CD14-positive monocyte (primary cell): ENCODE measurements at regions not wholly inside any gene's neighbourhood (a gene's known extent, or its start where the extent isn't known, plus 50 kb on each side); places are given as distances from the start of the nearest gene placed in this dataset.

Experiments used
- DNase-seq, 3 donors: peaks; one replicate each; pipeline ENCODE4 v3.0.0-alpha.2; 2011 to 2022
- H2AFZ ChIP-seq: 2 replicates; pipeline ENCODE4 v1.6.0; 2012; ENCODE audit warnings: mild to moderate bottlenecking, low read depth, low read length, inconsistent platforms; ENCODE audit not compliant: insufficient read depth, poor library complexity, severe bottlenecking
- H3K27ac ChIP-seq, 2 donors: 1 replicate in 1 of 2; 2 replicates in 1 of 2; pipeline ENCODE4 v1.5.1; 2012 to 2013; ENCODE audit warnings: low read length in 2 of 2, control low read depth in 1 of 2, inconsistent platforms in 1 of 2, low read depth in 1 of 2, mild to moderate bottlenecking in 1 of 2
- H3K27me3 ChIP-seq, 2 donors: one replicate each; pipeline versions ENCODE4 v1.6.0 to v1.6.1; 2011 to 2013; ENCODE audit warnings: low read length in 2 of 2; ENCODE audit not compliant: control insufficient read depth in 2 of 2, insufficient read depth in 2 of 2
- H3K36me3 ChIP-seq, 2 donors: replicated peaks in 1 of 2; 1 replicate in 1 of 2; 2 replicates in 1 of 2; pipeline versions ENCODE4 v1.5.1 to v1.6.1; 2012 to 2013; ENCODE audit warnings: low read length in 2 of 2, control low read depth in 1 of 2, inconsistent platforms in 1 of 2, mild to moderate bottlenecking in 1 of 2; ENCODE audit not compliant: insufficient read depth in 2 of 2, control insufficient read depth in 1 of 2
- H3K4me1 ChIP-seq, 2 donors: 1 replicate in 1 of 2; 2 replicates in 1 of 2; pipeline versions ENCODE4 v1.5.1 to v1.6.1; 2012 to 2013; ENCODE audit warnings: low read length in 2 of 2, control low read depth in 1 of 2, inconsistent platforms in 1 of 2, mild to moderate bottlenecking in 1 of 2, moderate library complexity in 1 of 2; ENCODE audit not compliant: insufficient read depth in 2 of 2, control insufficient read depth in 1 of 2
- H3K4me2 ChIP-seq: replicated peaks from 2 replicates; pipeline ENCODE3; 2012; ENCODE audit warnings: low read length, moderate library complexity, mild to moderate bottlenecking; ENCODE audit not compliant: poor library complexity, severe bottlenecking; ENCODE audit errors: extremely low read depth
- H3K4me3 ChIP-seq, 3 experiments: fragments of 200-600 bp in 1 of 3; sonication (generic) in 1 of 3; replicated peaks in 1 of 3; 1 replicate in 2 of 3; 2 replicates in 1 of 3; pipeline ENCODE4 v1.5.1; 2011 to 2013; ENCODE audit warnings: low read length in 3 of 3, mild to moderate bottlenecking in 3 of 3, control low read depth in 2 of 3, low read depth in 2 of 3, inconsistent platforms in 1 of 3, moderate library complexity in 1 of 3
- H3K79me2 ChIP-seq: 2 replicates; pipeline ENCODE4 v1.6.0; 2012; ENCODE audit warnings: mild to moderate bottlenecking, control low read depth, inconsistent platforms, low read length, moderate library complexity; ENCODE audit not compliant: insufficient read depth
- H3K9ac ChIP-seq: 2 replicates; pipeline ENCODE4 v1.6.0; 2017; ENCODE audit warnings: low read length, mild to moderate bottlenecking; ENCODE audit not compliant: insufficient read depth, poor library complexity, severe bottlenecking
- H3K9me3 ChIP-seq, 2 donors: replicated peaks in 1 of 2; 1 replicate in 1 of 2; 2 replicates in 1 of 2; pipeline versions ENCODE4 v1.5.1 to v1.6.1; 2012 to 2013; ENCODE audit warnings: low read length in 2 of 2, control low read depth in 1 of 2; ENCODE audit not compliant: control insufficient read depth in 1 of 2, insufficient read depth in 1 of 2
- H4K20me1 ChIP-seq: 2 replicates; pipeline ENCODE4 v1.6.0; 2012; ENCODE audit warnings: mild to moderate bottlenecking, low read length, control low read depth, moderate library complexity; ENCODE audit not compliant: insufficient read depth
- H3K27ac Mint-ChIP-seq, 7 donors: one replicate each; pipeline ENCODE4 v1.8.0; 2020; ENCODE audit warnings: mild to moderate bottlenecking in 7 of 7, mixed read lengths in 7 of 7, moderate library complexity in 6 of 7, inconsistent platforms in 2 of 7
- H3K27me3 Mint-ChIP-seq, 3 donors: one replicate each; pipeline ENCODE4 v1.8.0; 2021 to 2022; ENCODE audit warnings: low read depth in 3 of 3, mild to moderate bottlenecking in 3 of 3, mixed read lengths in 3 of 3, moderate library complexity in 3 of 3, inconsistent platforms in 1 of 3
- H3K36me3 Mint-ChIP-seq, 2 donors: one replicate each; pipeline ENCODE4 v1.8.0; 2020; ENCODE audit warnings: mixed read lengths in 2 of 2, inconsistent platforms in 1 of 2, mild to moderate bottlenecking in 1 of 2
- H3K4me1 Mint-ChIP-seq: one replicate; pipeline ENCODE4 v1.8.0; 2020; ENCODE audit warnings: mild to moderate bottlenecking, mixed read lengths
- H3K4me3 Mint-ChIP-seq, 2 donors: one replicate each; pipeline ENCODE4 v1.8.0; 2020; ENCODE audit warnings: mild to moderate bottlenecking in 2 of 2, mixed read lengths in 2 of 2, moderate library complexity in 1 of 2
- H3K9me3 Mint-ChIP-seq, 7 donors: one replicate each; pipeline ENCODE4 v1.8.0; 2020 to 2022; ENCODE audit warnings: mixed read lengths in 7 of 7, mild to moderate bottlenecking in 6 of 7, moderate library complexity in 6 of 7, inconsistent platforms in 2 of 7
- WGBS: methylation state at CpG from one replicate; pipeline ENCODE4 v1.1.5; 2013; ENCODE audit warnings: missing lambda C conversion rate; ENCODE audit not compliant: insufficient coverage; 5-methylcytosine and 5-hydroxymethylcytosine counted together
- intact Hi-C, 2 donors: fragments of 100-400 bp; cut with micrococcal nuclease; formaldehyde crosslinking; loops; one replicate each; pipeline versions ENCODE4 v1.15.0 to v1.15.1; 2023
- TF ChIP-seq, protein P1 (sequence below): fragments of 200-600 bp; IDR thresholded peaks from one replicate; pipeline ENCODE4 v1.8.0; 2022; ENCODE audit warnings: antibody characterized with exemption, mild to moderate bottlenecking

- no peak overlapping the region for H3K4me2 ChIP-seq
- Mint-ChIP-seq H3K27ac (no peak overlapping the region), H3K36me3 (no peaks in the 10 kb centered on the region), H3K27me3 (peaks cover 0 to 2% (median 1%) of the 10 kb centered on the region in 3 donors), H3K4me3 (no peak overlapping the region), H3K9me3 (peaks cover 0 to 6% (median 2%) of the 10 kb centered on the region in 7 donors), H3K4me1 (no peaks in the 10 kb centered on the region)
- TF ChIP-seq, protein P1, sequence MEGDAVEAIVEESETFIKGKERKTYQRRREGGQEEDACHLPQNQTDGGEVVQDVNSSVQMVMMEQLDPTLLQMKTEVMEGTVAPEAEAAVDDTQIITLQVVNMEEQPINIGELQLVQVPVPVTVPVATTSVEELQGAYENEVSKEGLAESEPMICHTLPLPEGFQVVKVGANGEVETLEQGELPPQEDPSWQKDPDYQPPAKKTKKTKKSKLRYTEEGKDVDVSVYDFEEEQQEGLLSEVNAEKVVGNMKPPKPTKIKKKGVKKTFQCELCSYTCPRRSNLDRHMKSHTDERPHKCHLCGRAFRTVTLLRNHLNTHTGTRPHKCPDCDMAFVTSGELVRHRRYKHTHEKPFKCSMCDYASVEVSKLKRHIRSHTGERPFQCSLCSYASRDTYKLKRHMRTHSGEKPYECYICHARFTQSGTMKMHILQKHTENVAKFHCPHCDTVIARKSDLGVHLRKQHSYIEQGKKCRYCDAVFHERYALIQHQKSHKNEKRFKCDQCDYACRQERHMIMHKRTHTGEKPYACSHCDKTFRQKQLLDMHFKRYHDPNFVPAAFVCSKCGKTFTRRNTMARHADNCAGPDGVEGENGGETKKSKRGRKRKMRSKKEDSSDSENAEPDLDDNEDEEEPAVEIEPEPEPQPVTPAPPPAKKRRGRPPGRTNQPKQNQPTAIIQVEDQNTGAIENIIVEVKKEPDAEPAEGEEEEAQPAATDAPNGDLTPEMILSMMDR: no peak
- H3K27ac ChIP-seq: no peak overlapping the region
- no peaks in the 10 kb centered on the region for H4K20me1 ChIP-seq
- H3K79me2 ChIP-seq: no peaks in the 10 kb centered on the region
- no peaks in the 10 kb centered on the region for H3K9me3 ChIP-seq
- H3K9ac ChIP-seq: no peak overlapping the region
- no peak overlapping the region for H3K4me3 ChIP-seq
- H3K36me3 ChIP-seq: no peaks in the 10 kb centered on the region
- H2AFZ ChIP-seq: no peak overlapping the region
- no peak for DNase-seq
- no peaks in the 10 kb centered on the region for H3K4me1 ChIP-seq
- WGBS: 100% methylated on average over 1 of the region's 2 CpGs
- intact Hi-C loops: no loop called here
- no peaks in the 10 kb centered on the region for H3K27me3 ChIP-seq
Measured at GRCh38 chr12:90166671-90167070, 458.0 kb upstream of the ATP2B1 start.

DNA sequence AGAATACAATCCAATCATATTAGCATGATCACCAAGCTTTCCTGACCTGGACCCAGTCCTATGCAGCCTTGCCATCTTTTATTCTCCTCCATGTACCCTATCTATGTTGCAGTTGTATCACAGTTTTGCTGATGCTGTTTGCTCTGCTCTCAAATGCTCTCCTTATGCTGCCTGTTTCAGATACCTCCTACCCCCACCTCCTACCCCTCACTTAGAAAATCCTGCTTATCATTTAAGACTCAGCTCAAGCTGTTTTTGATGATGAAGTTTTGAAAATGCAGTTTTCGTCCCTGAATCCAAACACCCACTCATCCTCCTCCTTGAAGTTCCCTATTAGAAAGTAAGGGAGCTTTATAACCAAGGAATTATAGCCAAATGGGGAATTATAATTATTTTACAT is 457.4 kb upstream of the ATP2B1 start:
- H3K36me3 Mint-ChIP-seq: no peaks in the 10 kb centered on the region
- H3K9me3 ChIP-seq: no peaks in the 10 kb centered on the region
- H3K4me3 ChIP-seq: no peak overlapping the region
- no peaks in the 10 kb centered on the region for H4K20me1 ChIP-seq
- peaks cover 0 to 12% (median 3%) of the 10 kb centered on the region in 7 donors for H3K9me3 Mint-ChIP-seq
- H3K4me2 ChIP-seq: no peak overlapping the region
- no peak for DNase-seq
- H3K27me3 Mint-ChIP-seq: peaks cover 0 to 2% (median 1%) of the 10 kb centered on the region in 3 donors
- H3K9ac ChIP-seq: no peak overlapping the region
- no peaks in the 10 kb centered on the region for H3K4me1 ChIP-seq
- H3K27me3 ChIP-seq: no peaks in the 10 kb centered on the region
- intact Hi-C loops: no loop called here
- TF ChIP-seq, protein P1: no peak
- no peak overlapping the region for H2AFZ ChIP-seq
- H3K36me3 ChIP-seq: no peaks in the 10 kb centered on the region
- no peaks in the 10 kb centered on the region for H3K79me2 ChIP-seq
- no peak overlapping the region for H3K27ac Mint-ChIP-seq
- WGBS: no CpG with 5 or more reads among the region's 1 CpG
- H3K4me3 Mint-ChIP-seq: no peak overlapping the region
- no peak overlapping the region for H3K27ac ChIP-seq
- H3K4me1 Mint-ChIP-seq: no peaks in the 10 kb centered on the region
